HG03108 (cell line): ENCODE measurements at regions not wholly inside any gene's neighbourhood (a gene's known extent, or its start where the extent isn't known, plus 50 kb on each side); places are given as distances from the start of the nearest gene placed in this dataset.

Experiments used
- ATAC-seq: cut with Tn5 transposase; IDR thresholded peaks from one replicate; pipeline ENCODE4 v1.9.1; 2021; ENCODE audit warnings: moderate library complexity; ENCODE audit not compliant: unreplicated experiment

- no peak for ATAC-seq
Measured at GRCh38 chr1:219523411-219523810, 89.5 kb downstream of the ZC3H11B start.

GRCh38 chr1:219521325-219521724, 91.6 kb downstream of the ZC3H11B start:
- ATAC-seq, result no peak

- no peak for ATAC-seq
Measured at GRCh38 chr1:219520241-219520640, 92.7 kb downstream of the ZC3H11B start.

DNA sequence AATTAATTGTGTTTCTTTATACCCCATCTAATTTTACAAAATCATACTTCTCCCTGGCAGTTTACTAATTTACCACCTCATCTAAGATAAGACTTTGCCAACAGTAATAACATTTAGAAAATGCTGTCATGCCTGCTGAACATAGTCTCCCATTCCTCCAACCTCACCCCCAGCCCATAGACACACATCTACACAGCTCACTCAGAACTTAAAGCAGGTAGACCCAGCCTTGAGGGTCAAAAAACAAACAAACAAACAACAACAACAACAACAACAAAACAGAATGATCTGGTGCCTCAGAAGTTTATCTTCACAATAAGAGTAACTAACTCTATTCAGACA, 94.0 kb downstream of the ZC3H11B start:
- no peak for ATAC-seq

- ATAC-seq, result no peak
Measured at GRCh38 chr1:219518168-219518906, 94.6 kb downstream of the ZC3H11B start.

- no peak for ATAC-seq
Measured at GRCh38 chr1:219517031-219517430, 95.9 kb downstream of the ZC3H11B start.

DNA sequence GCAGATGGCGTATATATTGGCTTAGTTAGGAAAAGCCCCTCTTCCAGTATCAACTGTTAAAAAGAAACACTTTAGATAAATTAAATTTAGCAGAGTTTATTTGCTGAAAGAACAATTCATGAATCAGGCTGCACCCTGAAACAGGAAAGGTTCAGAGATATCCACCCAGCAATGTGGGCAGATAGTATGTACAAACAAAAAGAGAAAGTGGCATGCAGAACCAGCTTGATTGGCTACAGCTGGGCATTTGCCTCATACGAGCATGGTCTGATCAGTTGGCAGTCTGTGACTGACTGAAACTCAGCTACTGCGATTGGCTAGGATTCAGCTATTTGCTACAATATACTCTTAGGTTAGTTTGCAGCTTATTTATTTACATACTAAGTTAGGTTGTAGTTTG, 98.2 kb downstream of the ZC3H11B start:
- ATAC-seq, result no peak

GRCh38 chr1:219507437-219507836, 105.5 kb downstream of the ZC3H11B start:
- no peak for ATAC-seq

GRCh38 chr1:219506936-219507335, 106.0 kb downstream of the ZC3H11B start:
- no peak for ATAC-seq

DNA sequence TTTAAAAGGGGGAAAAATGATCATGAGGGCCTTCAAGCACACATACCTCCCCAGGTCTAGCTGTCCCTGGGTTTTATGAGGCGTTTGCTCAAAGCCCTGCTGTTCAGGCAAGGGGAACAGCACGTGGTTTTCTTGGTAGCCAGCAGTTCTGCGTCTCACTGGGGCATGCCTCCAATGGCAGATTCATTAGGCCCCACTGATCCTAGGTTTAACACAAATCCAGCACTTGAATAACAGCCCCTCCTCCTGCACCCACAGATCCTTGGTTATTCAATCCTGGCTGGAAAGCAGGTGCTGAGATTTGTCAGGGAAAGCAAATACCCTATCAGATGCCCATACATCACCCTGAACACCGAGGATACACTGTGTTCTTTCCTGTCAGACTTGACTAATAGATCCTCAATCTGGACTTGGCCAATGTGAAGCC, 106.4 kb downstream of the ZC3H11B start:
- no peak for ATAC-seq

DNA sequence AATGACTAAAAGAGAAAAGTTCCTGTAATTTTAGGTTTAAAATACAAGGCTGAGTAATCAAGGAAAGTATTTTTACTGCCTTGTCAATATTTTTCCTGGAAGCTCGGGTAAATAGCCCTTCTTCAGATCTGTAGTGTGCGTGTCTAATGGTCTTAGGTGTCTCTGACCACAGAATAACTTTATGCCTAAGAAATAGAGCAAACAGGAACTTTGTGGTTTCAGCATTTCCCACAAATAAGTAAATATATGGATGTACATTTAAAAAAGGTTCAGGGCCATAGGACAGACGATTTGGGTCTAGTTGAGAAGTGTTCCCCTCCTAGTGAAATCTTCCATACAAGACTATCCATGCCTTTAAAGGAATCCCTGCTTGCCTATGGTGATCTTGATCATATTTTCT, 107.0 kb downstream of the ZC3H11B start:
- no peak for ATAC-seq

DNA sequence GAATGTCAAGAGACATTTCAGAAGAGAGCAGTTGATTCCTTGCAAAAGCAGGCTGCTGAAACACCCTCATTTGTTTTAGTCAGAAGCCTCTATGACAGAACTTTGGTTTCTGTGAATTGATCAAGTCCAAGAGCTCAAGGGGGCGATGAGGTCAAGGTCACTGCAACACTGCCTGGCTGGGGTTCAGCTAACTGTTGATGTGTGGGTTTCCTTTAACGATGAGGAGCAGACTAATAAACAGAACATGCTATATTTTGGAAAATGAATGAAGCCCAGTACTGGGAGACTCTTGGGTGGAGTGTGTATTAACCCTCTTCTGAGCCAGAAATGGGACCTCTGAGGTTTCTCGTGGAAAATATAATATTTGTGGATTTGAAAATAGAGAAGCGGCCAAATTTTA, 109.3 kb downstream of the ZC3H11B start:
- no peak for ATAC-seq

GRCh38 chr1:219500327-219500897, 112.5 kb downstream of the ZC3H11B start:
- ATAC-seq, result no peak

DNA sequence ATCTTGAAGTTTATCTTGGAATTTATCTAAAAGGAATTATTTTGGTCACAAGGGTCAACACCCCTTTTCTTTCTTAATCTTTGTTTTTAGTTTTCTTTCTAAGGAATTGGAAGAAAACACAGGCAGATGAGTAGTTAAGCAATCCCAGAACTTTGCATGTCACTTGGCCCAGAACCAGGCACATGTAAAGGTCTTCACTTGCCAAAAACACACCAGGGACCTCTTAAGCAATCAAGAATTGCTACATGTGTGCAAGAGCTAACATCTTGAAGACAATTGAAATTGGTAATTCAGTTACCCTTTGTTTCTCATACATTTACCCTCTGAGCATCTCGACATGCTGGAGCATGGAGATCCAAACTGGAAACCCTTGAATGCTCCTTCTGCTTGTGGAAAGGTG, 114.2 kb downstream of the ZC3H11B start:
- ATAC-seq, result no peak

DNA sequence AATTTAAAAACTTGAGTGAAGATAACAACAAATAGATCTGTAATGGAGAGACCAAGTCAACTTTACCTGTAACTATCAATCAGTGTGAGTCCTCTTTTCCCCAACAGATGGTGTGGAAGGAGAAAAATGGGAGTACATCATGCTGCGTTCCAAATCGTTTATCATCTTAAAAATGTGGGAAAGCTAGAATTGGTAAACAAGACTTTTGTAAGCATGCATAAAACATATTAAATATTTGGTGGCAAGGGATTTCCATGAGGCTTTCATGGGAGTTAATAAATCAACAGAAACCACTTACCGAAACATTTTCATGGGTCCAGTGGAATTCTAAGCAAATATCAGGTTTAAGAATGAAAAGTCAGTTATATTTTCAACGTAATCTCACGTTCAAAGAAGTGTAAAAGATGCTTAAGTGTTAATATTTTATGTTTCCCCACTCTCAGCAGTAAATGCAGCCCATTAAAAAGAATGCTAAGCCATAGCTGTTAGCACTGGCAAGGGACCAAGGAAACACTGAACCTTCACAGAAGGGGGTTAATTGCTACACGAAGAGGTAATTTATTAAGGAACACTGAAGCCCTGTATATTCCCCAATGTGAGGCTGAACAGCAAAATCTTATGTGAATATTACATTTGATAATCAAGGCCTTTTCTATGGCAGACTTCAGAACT, 117.0 kb downstream of the ZC3H11B start:
- no peak for ATAC-seq

DNA sequence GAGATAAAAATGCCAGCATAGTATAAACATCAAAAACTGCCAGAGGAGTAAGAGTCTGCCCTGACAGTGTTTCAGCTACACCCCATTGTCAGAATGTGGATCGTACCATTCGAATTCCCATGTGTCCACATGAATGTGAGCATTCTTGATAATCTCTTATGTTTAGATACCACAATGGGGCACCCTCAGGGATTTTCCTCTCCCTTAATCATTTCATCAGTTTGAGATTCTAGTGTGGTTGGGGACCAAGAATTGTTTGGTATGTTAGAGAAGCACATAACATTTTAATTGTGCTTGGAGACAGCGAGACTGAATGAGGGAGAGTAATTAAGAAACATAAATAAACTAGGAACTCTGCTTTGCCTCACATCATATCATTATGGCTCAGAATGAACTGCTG, 120.2 kb downstream of the ZC3H11B start:
- ATAC-seq, result no peak

DNA sequence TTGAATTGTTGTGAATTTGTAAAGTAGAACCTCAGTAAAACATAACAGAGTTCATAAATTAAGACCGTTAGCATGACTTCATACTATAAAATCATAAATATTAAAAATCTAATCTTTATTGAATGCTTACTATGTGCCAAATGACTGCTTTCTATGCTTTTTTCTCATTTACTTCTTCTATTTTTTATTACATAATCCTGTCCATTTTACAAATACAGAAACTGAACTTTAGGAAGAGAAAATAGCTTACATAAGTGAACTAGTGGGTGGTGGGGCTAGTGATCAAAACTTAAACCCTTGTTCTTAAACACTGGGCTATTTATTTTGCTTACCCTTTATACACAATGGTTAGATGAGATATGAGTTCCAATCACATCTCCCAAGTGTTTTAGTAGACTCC, 122.3 kb downstream of the ZC3H11B start:
- no peak for ATAC-seq

DNA sequence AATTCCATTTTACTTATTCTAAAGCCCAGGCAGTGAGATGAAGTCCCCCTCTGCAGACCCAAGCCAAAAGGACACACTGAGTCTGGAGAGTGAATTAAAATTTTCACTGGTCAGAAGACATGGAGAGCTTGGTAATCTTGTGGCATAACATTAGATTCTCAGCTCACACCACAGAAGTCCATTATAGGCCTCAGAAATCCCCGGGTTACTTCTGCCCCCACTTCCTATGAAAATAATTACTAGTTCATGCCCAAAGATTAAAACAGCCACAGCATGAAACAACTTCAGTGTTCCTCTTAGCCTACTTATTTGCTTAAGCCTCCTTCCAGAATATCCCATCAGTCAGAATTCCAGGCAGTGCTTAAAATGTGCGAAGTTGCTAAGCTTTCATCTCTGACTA, 123.3 kb downstream of the ZC3H11B start:
- no peak for ATAC-seq

GRCh38 chr1:219488275-219488674, 124.6 kb downstream of the ZC3H11B start:
- no peak for ATAC-seq

DNA sequence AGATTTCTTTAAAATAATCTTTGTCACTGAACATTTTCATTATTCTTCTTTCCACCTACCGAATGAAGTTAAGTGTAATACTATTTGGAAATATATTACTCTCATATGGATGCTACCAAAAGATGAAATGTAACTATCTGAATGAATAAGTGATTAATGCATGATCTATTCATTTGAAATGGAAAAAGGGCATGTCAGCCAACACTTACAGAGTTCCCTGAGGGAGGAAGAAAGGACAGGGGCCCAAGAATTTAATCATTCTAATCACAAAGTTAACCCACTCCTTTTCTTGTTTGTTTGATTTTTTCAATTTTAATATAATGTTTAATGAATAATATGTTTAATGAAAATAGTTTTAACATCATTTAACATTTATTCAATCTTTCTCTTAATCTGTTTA, 129.4 kb downstream of the ZC3H11B start:
- no peak for ATAC-seq

- no peak for ATAC-seq
Measured at GRCh38 chr1:219480011-219480410, 132.9 kb downstream of the ZC3H11B start.

- no peak for ATAC-seq
Measured at GRCh38 chr1:219478811-219479210, 134.1 kb downstream of the ZC3H11B start.
